ENCODE measurements at regions not wholly inside any gene's neighbourhood (a gene's known extent, or its start where the extent isn't known, plus 50 kb on each side); places are given as distances from the start of the nearest gene placed in this dataset.

- Histone ChIP-seq H2AFZ (ENCODE audit: low read depth, low read length) (no peak overlapping the region), H3K4me1 (ENCODE audit: low read length) (no peaks in the 10 kb centered on the region), H3K27me3 (ENCODE audit: low read depth, low read length) (no peaks in the 10 kb centered on the region), H3K4me3 (ENCODE audit: low read length) (no peak overlapping the region), H3K9me3 (ENCODE audit: insufficient read depth, low read length) (no peaks in the 10 kb centered on the region), H3K36me3 (replicated peaks; ENCODE audit: low read depth, low read length) (no peaks in the 10 kb centered on the region), H4K20me1 (ENCODE audit: insufficient read depth, low read length) (no peaks in the 10 kb centered on the region), H3K79me2 (ENCODE audit: low read length) (no peaks in the 10 kb centered on the region), H3K27ac (ENCODE audit: low read length) (no peak overlapping the region), H3K9ac (ENCODE audit: low read length) (no peak overlapping the region), H3K4me2 (ENCODE audit: low read length) (no peak overlapping the region)
- TF ChIP-seq, protein P1, sequence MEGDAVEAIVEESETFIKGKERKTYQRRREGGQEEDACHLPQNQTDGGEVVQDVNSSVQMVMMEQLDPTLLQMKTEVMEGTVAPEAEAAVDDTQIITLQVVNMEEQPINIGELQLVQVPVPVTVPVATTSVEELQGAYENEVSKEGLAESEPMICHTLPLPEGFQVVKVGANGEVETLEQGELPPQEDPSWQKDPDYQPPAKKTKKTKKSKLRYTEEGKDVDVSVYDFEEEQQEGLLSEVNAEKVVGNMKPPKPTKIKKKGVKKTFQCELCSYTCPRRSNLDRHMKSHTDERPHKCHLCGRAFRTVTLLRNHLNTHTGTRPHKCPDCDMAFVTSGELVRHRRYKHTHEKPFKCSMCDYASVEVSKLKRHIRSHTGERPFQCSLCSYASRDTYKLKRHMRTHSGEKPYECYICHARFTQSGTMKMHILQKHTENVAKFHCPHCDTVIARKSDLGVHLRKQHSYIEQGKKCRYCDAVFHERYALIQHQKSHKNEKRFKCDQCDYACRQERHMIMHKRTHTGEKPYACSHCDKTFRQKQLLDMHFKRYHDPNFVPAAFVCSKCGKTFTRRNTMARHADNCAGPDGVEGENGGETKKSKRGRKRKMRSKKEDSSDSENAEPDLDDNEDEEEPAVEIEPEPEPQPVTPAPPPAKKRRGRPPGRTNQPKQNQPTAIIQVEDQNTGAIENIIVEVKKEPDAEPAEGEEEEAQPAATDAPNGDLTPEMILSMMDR (IDR thresholded peaks at IDR 0.05; ENCODE audit: low read depth, low read length): no peak
- TF ChIP-seq EZH2phosphoT487 (IDR thresholded peaks at IDR 0.05; ENCODE audit: low read depth): no peak
Measured at GRCh38 chr6:78231002-78231401, 578.2 kb downstream of the MEI4 start.

GRCh38 chr6:78243519-78243918 lies 590.7 kb downstream of the MEI4 start:
- TF ChIP-seq, protein P1 (IDR thresholded peaks at IDR 0.05; ENCODE audit: low read depth, low read length): no peak
- no peak for TF ChIP-seq EZH2phosphoT487 (IDR thresholded peaks at IDR 0.05; ENCODE audit: low read depth)
- H3K27ac ChIP-seq (ENCODE audit: low read length): no peak overlapping the region
- H3K79me2 ChIP-seq (ENCODE audit: low read length): no peaks in the 10 kb centered on the region

DNA sequence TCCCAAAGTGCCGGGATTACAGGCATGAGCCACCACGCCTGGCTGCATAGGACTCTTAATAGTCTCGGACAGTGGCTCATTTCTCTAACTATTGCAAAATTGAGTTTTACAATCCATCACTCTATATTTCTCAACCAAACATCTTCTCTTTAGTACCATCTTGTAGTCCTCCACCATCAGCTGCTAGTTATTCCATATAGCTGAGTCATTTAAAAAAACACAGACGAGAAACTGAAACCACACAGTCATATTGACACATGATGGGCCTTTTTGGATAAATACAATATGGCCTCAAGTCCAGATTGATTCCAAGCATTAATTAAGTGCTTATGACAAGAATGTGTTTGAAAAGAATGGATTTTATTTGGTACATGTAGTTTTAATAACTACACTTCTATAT lies 599.1 kb downstream of the MEI4 start:
- no peak for TF ChIP-seq EZH2phosphoT487 (IDR thresholded peaks at IDR 0.05; ENCODE audit: low read depth)
- TF ChIP-seq, protein P1 (IDR thresholded peaks at IDR 0.05; ENCODE audit: low read depth, low read length): no peak
- Histone ChIP-seq H3K36me3 (replicated peaks; ENCODE audit: low read depth, low read length) (peaks cover 12% of the 10 kb centered on the region), H3K9me3 (ENCODE audit: insufficient read depth, low read length) (no peaks in the 10 kb centered on the region; the same call in 1 of the 2 replicates), H3K79me2 (ENCODE audit: low read length) (no peaks in the 10 kb centered on the region), H2AFZ (ENCODE audit: low read depth, low read length) (peak overlapping the region; percentile 10; the same call in 1 of the 2 replicates), H3K4me3 (ENCODE audit: low read length) (no peak overlapping the region), H3K27me3 (ENCODE audit: low read depth, low read length) (no peaks in the 10 kb centered on the region), H3K4me2 (ENCODE audit: low read length) (peak overlapping the region; percentile 3; the same call in 1 of the 2 replicates), H3K27ac (ENCODE audit: low read length) (no peak overlapping the region), H4K20me1 (ENCODE audit: insufficient read depth, low read length) (no peaks in the 10 kb centered on the region), H3K9ac (ENCODE audit: low read length) (no peak overlapping the region), H3K4me1 (ENCODE audit: low read length) (peaks cover 34% of the 10 kb centered on the region)

More at GRCh38 chr6:78243519-78243918, 590.7 kb downstream of the MEI4 start:
- Histone ChIP-seq H3K9me3 (ENCODE audit: insufficient read depth, low read length) (peaks cover 3% of the 10 kb centered on the region; the same call in 1 of the 2 replicates), H3K36me3 (replicated peaks; ENCODE audit: low read depth, low read length) (no peaks in the 10 kb centered on the region), H2AFZ (ENCODE audit: low read depth, low read length) (no peak overlapping the region), H3K4me1 (ENCODE audit: low read length) (peaks cover 10% of the 10 kb centered on the region; the same call in 1 of the 2 replicates), H3K9ac (ENCODE audit: low read length) (no peak overlapping the region), H4K20me1 (ENCODE audit: insufficient read depth, low read length) (no peaks in the 10 kb centered on the region), H3K4me3 (ENCODE audit: low read length) (no peak overlapping the region), H3K27me3 (ENCODE audit: low read depth, low read length) (no peaks in the 10 kb centered on the region), H3K4me2 (ENCODE audit: low read length) (no peak overlapping the region)

DNA sequence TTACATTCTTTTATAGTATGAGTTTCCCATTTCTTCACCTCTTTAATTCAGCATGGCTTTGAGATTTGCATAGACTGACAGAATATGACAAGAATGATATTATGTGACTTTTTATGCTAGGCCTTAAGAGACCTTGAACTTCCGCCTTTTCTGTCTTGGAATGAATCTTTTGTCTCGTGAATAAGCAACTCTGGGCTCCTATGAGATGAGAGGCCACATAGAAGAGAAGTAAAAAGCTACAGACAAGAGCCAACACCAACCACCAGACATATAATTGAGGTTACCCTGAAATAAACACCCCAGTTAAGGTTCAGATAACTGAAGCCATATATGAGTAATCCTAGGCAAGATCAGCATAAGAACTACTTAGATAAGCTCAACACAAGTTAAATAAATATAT lies 600.8 kb downstream of the MEI4 start:
- Histone ChIP-seq H3K79me2 (ENCODE audit: low read length) (no peaks in the 10 kb centered on the region), H3K27me3 (ENCODE audit: low read depth, low read length) (no peaks in the 10 kb centered on the region), H3K36me3 (replicated peaks; ENCODE audit: low read depth, low read length) (peaks cover 12% of the 10 kb centered on the region), H4K20me1 (ENCODE audit: insufficient read depth, low read length) (no peaks in the 10 kb centered on the region), H3K9ac (ENCODE audit: low read length) (peak overlapping the region; percentile 5; the same call in 1 of the 2 replicates), H3K4me1 (ENCODE audit: low read length) (peaks cover 34% of the 10 kb centered on the region), H2AFZ (ENCODE audit: low read depth, low read length) (0 out of 2 replicates have a peak overlapping the region, but pooled peaks have one; percentile 8), H3K9me3 (ENCODE audit: insufficient read depth, low read length) (no peaks in the 10 kb centered on the region; the same call in 1 of the 2 replicates), H3K4me2 (ENCODE audit: low read length) (peak overlapping the region; percentile 38), H3K4me3 (ENCODE audit: low read length) (0 out of 2 replicates have a peak overlapping the region, but pooled peaks have one; percentile 5), H3K27ac (ENCODE audit: low read length) (peak overlapping the region; percentile 77)
- TF ChIP-seq, protein P1 (IDR thresholded peaks at IDR 0.05; ENCODE audit: low read depth, low read length): no peak
- TF ChIP-seq EZH2phosphoT487 (IDR thresholded peaks at IDR 0.05; ENCODE audit: low read depth): no peak
